HEK293 (cell line): ENCODE measurements at regions not wholly inside any gene's neighbourhood (a gene's known extent, or its start where the extent isn't known, plus 50 kb on each side); places are given as distances from the start of the nearest gene placed in this dataset.

Experiments used
- EGR2 ChIP-seq: fragments of 450-650 bp; formaldehyde crosslinking; IDR thresholded peaks from 2 replicates; pipeline ENCODE4 v1.5.1; 2016; ENCODE audit warnings: low read depth, missing biosample characterization, missing genetic modification characterization
- HOXA7 ChIP-seq: sonication (generic); formaldehyde crosslinking; IDR thresholded peaks from 2 replicates; pipeline ENCODE4 v1.8.1; 2022; ENCODE audit warnings: missing genetic modification reagents, borderline replicate concordance
- TCF7L2 ChIP-seq: IDR thresholded peaks from 2 replicates; pipeline ENCODE4 v1.6.1; 2011; ENCODE audit warnings: low read depth, mild to moderate bottlenecking, inconsistent platforms, low read length, moderate library complexity, borderline replicate concordance
- ZBTB8A ChIP-seq: fragments of 450-650 bp; formaldehyde crosslinking; IDR thresholded peaks from 2 replicates; pipeline ENCODE4 v1.5.1; 2016; ENCODE audit warnings: missing biosample characterization, missing genetic modification characterization
- ZNF23 ChIP-seq: fragments of 450-650 bp; formaldehyde crosslinking; IDR thresholded peaks from 2 replicates; pipeline ENCODE4 v1.5.1; 2016; ENCODE audit warnings: missing biosample characterization, missing genetic modification characterization, borderline replicate concordance
- ZNF394 ChIP-seq: fragments of 450-650 bp; formaldehyde crosslinking; IDR thresholded peaks from 2 replicates; pipeline ENCODE4 v1.5.1; 2016; ENCODE audit warnings: missing biosample characterization, missing genetic modification characterization, mild to moderate bottlenecking, moderate library complexity, borderline replicate concordance
- ZNF501 ChIP-seq: fragments of 450-650 bp; formaldehyde crosslinking; IDR thresholded peaks from 2 replicates; pipeline ENCODE4 v1.5.1; 2016; ENCODE audit warnings: missing biosample characterization, missing genetic modification characterization
- ZNF600 ChIP-seq: fragments of 450-650 bp; formaldehyde crosslinking; IDR thresholded peaks from 2 replicates; pipeline ENCODE4 v1.5.1; 2016; ENCODE audit warnings: missing biosample characterization, missing genetic modification characterization
- ZNF677 ChIP-seq: fragments of 450-650 bp; IDR thresholded peaks from 2 replicates; pipeline ENCODE4 v1.5.0; 2018; ENCODE audit warnings: missing biosample characterization, mild to moderate bottlenecking, missing genetic modification characterization, moderate library complexity
- ZNF768 ChIP-seq: fragments of 450-650 bp; formaldehyde crosslinking; IDR thresholded peaks from 2 replicates; pipeline ENCODE4 v1.5.1; 2018; ENCODE audit warnings: missing biosample characterization, mild to moderate bottlenecking, missing genetic modification characterization
- ZXDB ChIP-seq: fragments of 450-650 bp; formaldehyde crosslinking; IDR thresholded peaks from 2 replicates; pipeline ENCODE4 v1.5.1; 2016; ENCODE audit warnings: missing biosample characterization, missing genetic modification characterization
- TF ChIP-seq, protein P1 (sequence below): fragments of 450-650 bp; formaldehyde crosslinking; IDR thresholded peaks from 2 replicates; pipeline ENCODE4 v1.5.1; 2016; ENCODE audit warnings: missing biosample characterization, missing genetic modification characterization
- TF ChIP-seq, protein P2 (sequence below): fragments of 450-650 bp; formaldehyde crosslinking; IDR thresholded peaks from 2 replicates; pipeline ENCODE4 v1.5.1; 2016; ENCODE audit warnings: missing biosample characterization, missing genetic modification characterization
- TF ChIP-seq, protein P3 (sequence below): fragments of 450-650 bp; formaldehyde crosslinking; IDR thresholded peaks from 2 replicates; pipeline ENCODE4 v1.5.1; 2016; ENCODE audit warnings: missing biosample characterization, missing genetic modification characterization

DNA sequence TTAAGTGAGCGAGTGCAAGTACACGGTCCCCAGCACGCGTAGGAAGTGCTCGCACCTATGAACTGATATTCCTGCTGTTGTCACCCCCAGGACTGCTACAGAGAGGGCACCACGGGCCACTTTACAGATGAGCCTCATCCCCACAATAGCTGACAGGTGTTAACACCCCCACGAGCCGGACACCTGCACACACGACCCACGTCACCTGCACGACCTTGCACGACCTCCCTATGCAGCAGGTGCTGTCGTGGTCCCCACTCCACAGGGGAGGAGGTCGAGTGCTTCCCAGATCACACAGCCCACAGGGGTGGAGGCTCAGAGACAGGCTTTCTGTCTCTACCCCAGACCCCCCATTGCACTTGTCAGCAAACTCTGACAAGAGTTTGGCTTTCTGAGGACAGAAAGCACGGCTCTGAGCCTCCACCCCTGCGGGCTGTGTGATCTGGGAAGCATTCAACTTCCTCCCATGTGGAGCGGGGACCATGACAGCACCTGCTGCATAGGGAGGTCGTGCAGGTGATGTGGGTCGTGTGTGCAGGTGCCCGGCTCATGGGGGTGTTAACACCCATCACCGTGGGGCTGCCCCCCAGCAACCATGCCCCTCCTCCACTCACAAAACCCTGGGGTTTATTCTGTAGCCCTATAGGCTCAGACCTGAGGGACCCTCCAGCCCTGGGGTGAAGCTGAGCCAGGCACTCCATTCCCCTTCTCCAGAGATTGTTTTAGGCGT lies 80.8 kb downstream of the MATN1 start:
- TF ChIP-seq TCF7L2 (no peak), ZNF501 (no peak), ZBTB8A (tag by site-specific recombination) (no peak), ZNF677 (no peak), HOXA7 (no peak), ZXDB (tag by site-specific recombination) (no peak), ZNF23 (tag by site-specific recombination) (no peak), ZNF768 (no peak), EGR2 (tag by site-specific recombination) (no peak), ZNF600 (no peak), ZNF394 (no peak)
- TF ChIP-seq, protein P1, sequence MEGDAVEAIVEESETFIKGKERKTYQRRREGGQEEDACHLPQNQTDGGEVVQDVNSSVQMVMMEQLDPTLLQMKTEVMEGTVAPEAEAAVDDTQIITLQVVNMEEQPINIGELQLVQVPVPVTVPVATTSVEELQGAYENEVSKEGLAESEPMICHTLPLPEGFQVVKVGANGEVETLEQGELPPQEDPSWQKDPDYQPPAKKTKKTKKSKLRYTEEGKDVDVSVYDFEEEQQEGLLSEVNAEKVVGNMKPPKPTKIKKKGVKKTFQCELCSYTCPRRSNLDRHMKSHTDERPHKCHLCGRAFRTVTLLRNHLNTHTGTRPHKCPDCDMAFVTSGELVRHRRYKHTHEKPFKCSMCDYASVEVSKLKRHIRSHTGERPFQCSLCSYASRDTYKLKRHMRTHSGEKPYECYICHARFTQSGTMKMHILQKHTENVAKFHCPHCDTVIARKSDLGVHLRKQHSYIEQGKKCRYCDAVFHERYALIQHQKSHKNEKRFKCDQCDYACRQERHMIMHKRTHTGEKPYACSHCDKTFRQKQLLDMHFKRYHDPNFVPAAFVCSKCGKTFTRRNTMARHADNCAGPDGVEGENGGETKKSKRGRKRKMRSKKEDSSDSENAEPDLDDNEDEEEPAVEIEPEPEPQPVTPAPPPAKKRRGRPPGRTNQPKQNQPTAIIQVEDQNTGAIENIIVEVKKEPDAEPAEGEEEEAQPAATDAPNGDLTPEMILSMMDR (tag by site-specific recombination) = no peak
- TF ChIP-seq, protein P2, sequence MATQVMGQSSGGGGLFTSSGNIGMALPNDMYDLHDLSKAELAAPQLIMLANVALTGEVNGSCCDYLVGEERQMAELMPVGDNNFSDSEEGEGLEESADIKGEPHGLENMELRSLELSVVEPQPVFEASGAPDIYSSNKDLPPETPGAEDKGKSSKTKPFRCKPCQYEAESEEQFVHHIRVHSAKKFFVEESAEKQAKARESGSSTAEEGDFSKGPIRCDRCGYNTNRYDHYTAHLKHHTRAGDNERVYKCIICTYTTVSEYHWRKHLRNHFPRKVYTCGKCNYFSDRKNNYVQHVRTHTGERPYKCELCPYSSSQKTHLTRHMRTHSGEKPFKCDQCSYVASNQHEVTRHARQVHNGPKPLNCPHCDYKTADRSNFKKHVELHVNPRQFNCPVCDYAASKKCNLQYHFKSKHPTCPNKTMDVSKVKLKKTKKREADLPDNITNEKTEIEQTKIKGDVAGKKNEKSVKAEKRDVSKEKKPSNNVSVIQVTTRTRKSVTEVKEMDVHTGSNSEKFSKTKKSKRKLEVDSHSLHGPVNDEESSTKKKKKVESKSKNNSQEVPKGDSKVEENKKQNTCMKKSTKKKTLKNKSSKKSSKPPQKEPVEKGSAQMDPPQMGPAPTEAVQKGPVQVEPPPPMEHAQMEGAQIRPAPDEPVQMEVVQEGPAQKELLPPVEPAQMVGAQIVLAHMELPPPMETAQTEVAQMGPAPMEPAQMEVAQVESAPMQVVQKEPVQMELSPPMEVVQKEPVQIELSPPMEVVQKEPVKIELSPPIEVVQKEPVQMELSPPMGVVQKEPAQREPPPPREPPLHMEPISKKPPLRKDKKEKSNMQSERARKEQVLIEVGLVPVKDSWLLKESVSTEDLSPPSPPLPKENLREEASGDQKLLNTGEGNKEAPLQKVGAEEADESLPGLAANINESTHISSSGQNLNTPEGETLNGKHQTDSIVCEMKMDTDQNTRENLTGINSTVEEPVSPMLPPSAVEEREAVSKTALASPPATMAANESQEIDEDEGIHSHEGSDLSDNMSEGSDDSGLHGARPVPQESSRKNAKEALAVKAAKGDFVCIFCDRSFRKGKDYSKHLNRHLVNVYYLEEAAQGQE (tag by site-specific recombination) = no peak
- TF ChIP-seq, protein P3, sequence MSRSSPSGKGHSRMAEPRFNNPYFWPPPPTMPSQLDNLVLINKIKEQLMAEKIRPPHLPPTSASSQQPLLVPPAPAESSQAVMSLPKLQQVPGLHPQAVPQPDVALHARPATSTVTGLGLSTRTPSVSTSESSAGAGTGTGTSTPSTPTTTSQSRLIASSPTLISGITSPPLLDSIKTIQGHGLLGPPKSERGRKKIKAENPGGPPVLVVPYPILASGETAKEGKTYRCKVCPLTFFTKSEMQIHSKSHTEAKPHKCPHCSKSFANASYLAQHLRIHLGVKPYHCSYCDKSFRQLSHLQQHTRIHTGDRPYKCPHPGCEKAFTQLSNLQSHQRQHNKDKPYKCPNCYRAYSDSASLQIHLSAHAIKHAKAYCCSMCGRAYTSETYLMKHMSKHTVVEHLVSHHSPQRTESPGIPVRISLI = no peak
